ENCODE measurements at regions not wholly inside any gene's neighbourhood (a gene's known extent, or its start where the extent isn't known, plus 50 kb on each side); places are given as distances from the start of the nearest gene placed in this dataset.
"Not testable (repeated sequence)": the region's sequence is repeated elsewhere in the genome, so short reads cannot be mapped to it uniquely, and the experiment has no call there.

GRCh38 chr1:157367870-157368269 is 184.4 kb downstream of the FCRL5 start:
- no peak for DNase-seq

GRCh38 chr1:157367091-157367739 is 185.1 kb downstream of the FCRL5 start:
- DNase-seq, result no peak

GRCh38 chr1:157364612-157365011 is 187.7 kb downstream of the FCRL5 start:
- DNase-seq, result no peak

- DNase-seq, result peak in 1 of 2 experiments; percentile 10
These were observed 188.6 kb downstream of the FCRL5 start for GRCh38 chr1:157363660-157364140.

GRCh38 chr1:157360023-157360390 is 192.3 kb downstream of the FCRL5 start:
- no peak for DNase-seq

- DNase-seq, result no peak
These were observed 192.8 kb downstream of the FCRL5 start for GRCh38 chr1:157359314-157360022.

GRCh38 chr1:157357111-157357510 is 195.2 kb downstream of the FCRL5 start:
- DNase-seq, result no peak

GRCh38 chr1:157356601-157357000 is 195.7 kb downstream of the FCRL5 start:
- no peak for DNase-seq

GRCh38 chr1:157353546-157353945 is 198.8 kb downstream of the FCRL5 start:
- no peak for DNase-seq

GRCh38 chr1:157352817-157353408 is 199.4 kb downstream of the FCRL5 start:
- DNase-seq, result no peak

GRCh38 chr1:157352216-157352615 is 200.1 kb downstream of the FCRL5 start:
- no peak for DNase-seq

- DNase-seq, result not testable (repeated sequence)
These were observed 200.5 kb downstream of the FCRL5 start for GRCh38 chr1:157351800-157352199.

GRCh38 chr1:157348538-157349480 is 203.5 kb downstream of the FCRL5 start:
- DNase-seq, result no peak

- no peak for DNase-seq
These were observed 204.8 kb downstream of the FCRL5 start for GRCh38 chr1:157347506-157347905.

- not testable (repeated sequence) for DNase-seq
These were observed 199.6 kb upstream of the ETV3 start for GRCh38 chr1:157337785-157338184.

GRCh38 chr1:157335056-157335455 is 196.9 kb upstream of the ETV3 start:
- DNase-seq, result no peak

- DNase-seq, result no peak
These were observed 195.8 kb upstream of the ETV3 start for GRCh38 chr1:157334041-157334440.

- not testable (repeated sequence) for DNase-seq
These were observed 192.0 kb upstream of the ETV3 start for GRCh38 chr1:157330177-157330576.

GRCh38 chr1:157328120-157328519 is 189.9 kb upstream of the ETV3 start:
- not testable (repeated sequence) for DNase-seq

- DNase-seq, result no peak
These were observed 188.1 kb upstream of the ETV3 start for GRCh38 chr1:157326173-157326859.

GRCh38 chr1:157325220-157325619 is 187.0 kb upstream of the ETV3 start:
- no peak for DNase-seq

GRCh38 chr1:157321972-157322371 is 183.8 kb upstream of the ETV3 start:
- not testable (repeated sequence) for DNase-seq
